Activated naive CD8-positive, alpha-beta T cell treated with anti-CD3 and anti-CD28 coated beads, Interleukin-2, amount 10 ng/mL, durations not matched to agents 7 days and 5 days (primary cell): ENCODE measurements at regions not wholly inside any gene's neighbourhood (a gene's known extent, or its start where the extent isn't known, plus 50 kb on each side); places are given as distances from the start of the nearest gene placed in this dataset.

ENCODE experiments used
- ATAC-seq: fragments of 150-1000 bp; cut with Tn5 transposase; one replicate; pipeline ENCODE4 v1.10.0; 2021; ENCODE audit warnings: low read depth, moderate library complexity
- POLR2A ChIA-PET: fragments of 350-600 bp; sonication (Branson Sonifier 250); formaldehyde crosslinking; loops from one replicate; lab custom pipeline; 2021; ENCODE audit warnings: antibody characterized with exemption; lab: Charles Lee
- DNase-seq: peaks from one replicate; pipeline ENCODE4 v3.0.0; 2021
- H3K27ac Mint-ChIP-seq: one replicate; pipeline ENCODE4 v1.8.0; 2022; ENCODE audit warnings: mild to moderate bottlenecking, mixed read lengths
- H3K27me3 Mint-ChIP-seq: one replicate; pipeline ENCODE4 v1.8.0; 2022; ENCODE audit warnings: mild to moderate bottlenecking, moderate library complexity, mixed read lengths
- H3K36me3 Mint-ChIP-seq: one replicate; pipeline ENCODE4 v1.8.0; 2021; ENCODE audit warnings: mild to moderate bottlenecking, mixed read lengths
- H3K4me1 Mint-ChIP-seq: one replicate; pipeline ENCODE4 v1.8.0; 2021; ENCODE audit warnings: mixed read lengths
- H3K4me3 Mint-ChIP-seq: one replicate; pipeline ENCODE4 v1.8.0; 2022; ENCODE audit warnings: mild to moderate bottlenecking, moderate library complexity, mixed read lengths
- H3K9me3 Mint-ChIP-seq: one replicate; pipeline ENCODE4 v1.8.0; 2021; ENCODE audit warnings: mixed read lengths

- H3K4me3 Mint-ChIP-seq: no peak overlapping the region
- DNase-seq: no peak
- peaks cover 3% of the 10 kb centered on the region for H3K36me3 Mint-ChIP-seq
- POLR2A ChIA-PET: no interaction called here
- no peak overlapping the region for H3K27ac Mint-ChIP-seq
- no peak for ATAC-seq
- H3K9me3 Mint-ChIP-seq: peaks cover 4% of the 10 kb centered on the region
- no peaks in the 10 kb centered on the region for H3K4me1 Mint-ChIP-seq
- H3K27me3 Mint-ChIP-seq: peaks cover 9% of the 10 kb centered on the region
These were observed 118.3 kb upstream of the FOXB1 start for GRCh38 chr15:59885832-59886231.

- no peaks in the 10 kb centered on the region for H3K9me3 Mint-ChIP-seq
- H3K27ac Mint-ChIP-seq: no peak overlapping the region
- no peaks in the 10 kb centered on the region for H3K36me3 Mint-ChIP-seq
- DNase-seq (no peak), ATAC-seq (no peak)
- peaks cover 3% of the 10 kb centered on the region for H3K27me3 Mint-ChIP-seq
- no peaks in the 10 kb centered on the region for H3K4me1 Mint-ChIP-seq
- POLR2A ChIA-PET: no interaction called here
- no peak overlapping the region for H3K4me3 Mint-ChIP-seq
These were observed 124.4 kb upstream of the FOXB1 start for GRCh38 chr15:59879506-59880265.

GRCh38 chr15:59876140-59876539, 128.0 kb upstream of the FOXB1 start:
- H3K27ac Mint-ChIP-seq: no peak overlapping the region
- no peak for DNase-seq
- H3K4me1 Mint-ChIP-seq: no peaks in the 10 kb centered on the region
- no peaks in the 10 kb centered on the region for H3K9me3 Mint-ChIP-seq
- no peaks in the 10 kb centered on the region for H3K36me3 Mint-ChIP-seq
- no peak for ATAC-seq
- H3K27me3 Mint-ChIP-seq: peaks cover 7% of the 10 kb centered on the region
- POLR2A ChIA-PET: no interaction called here
- H3K4me3 Mint-ChIP-seq: no peak overlapping the region

GRCh38 chr15:59873644-59874272, 130.4 kb upstream of the FOXB1 start:
- Mint-ChIP-seq H3K4me3 (no peak overlapping the region), H3K27me3 (peaks cover 18% of the 10 kb centered on the region), H3K9me3 (no peaks in the 10 kb centered on the region), H3K27ac (no peak overlapping the region), H3K36me3 (no peaks in the 10 kb centered on the region), H3K4me1 (no peaks in the 10 kb centered on the region)
- ATAC-seq (no peak), DNase-seq (no peak)
- POLR2A ChIA-PET: no interaction called here

DNA sequence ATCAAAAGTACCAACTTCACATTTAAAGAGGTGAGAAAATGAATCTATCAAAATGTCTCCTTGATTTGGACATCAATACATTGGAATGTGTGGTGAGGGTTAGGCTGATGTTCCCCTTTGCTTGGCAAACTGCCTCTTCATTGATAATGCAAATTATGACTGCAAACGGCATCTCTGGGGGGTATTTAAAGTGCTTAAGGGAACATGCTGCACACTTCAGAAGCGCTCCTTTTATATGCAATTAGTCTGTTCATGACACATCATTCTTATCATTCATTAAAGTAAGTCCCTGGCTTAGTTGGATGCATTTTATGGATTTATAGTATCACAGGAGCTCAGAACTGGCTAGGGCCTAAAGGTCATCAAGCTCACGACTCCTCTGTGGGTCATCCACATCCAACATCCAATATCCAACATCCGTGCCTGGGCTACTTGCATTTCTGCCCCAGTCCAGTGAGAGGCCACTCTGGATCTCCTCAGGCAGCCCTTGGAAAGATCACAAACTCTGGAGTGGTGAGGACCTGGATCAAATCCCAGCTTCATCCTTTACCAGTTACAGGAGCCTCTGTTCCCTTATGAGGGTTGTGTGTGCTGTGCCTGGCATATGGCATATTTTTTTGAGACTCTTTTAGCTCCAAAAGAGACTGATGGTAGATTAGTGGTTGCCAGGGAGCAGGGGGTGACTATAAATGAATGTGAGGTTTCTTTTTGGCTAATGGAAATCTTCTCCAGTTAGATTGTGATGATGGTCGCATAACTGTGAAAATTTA, 136.8 kb upstream of the FOXB1 start:
- Mint-ChIP-seq H3K27ac (no peak overlapping the region), H3K9me3 (no peaks in the 10 kb centered on the region), H3K36me3 (no peaks in the 10 kb centered on the region), H3K4me3 (no peak overlapping the region), H3K27me3 (peaks cover 24% of the 10 kb centered on the region), H3K4me1 (no peaks in the 10 kb centered on the region)
- POLR2A ChIA-PET: no interaction called here
- DNase-seq (no peak), ATAC-seq (no peak)

- no peaks in the 10 kb centered on the region for H3K4me1 Mint-ChIP-seq
- no peak overlapping the region for H3K27ac Mint-ChIP-seq
- H3K27me3 Mint-ChIP-seq: peaks cover 24% of the 10 kb centered on the region
- no peaks in the 10 kb centered on the region for H3K9me3 Mint-ChIP-seq
- DNase-seq (no peak), ATAC-seq (no peak)
- H3K36me3 Mint-ChIP-seq: no peaks in the 10 kb centered on the region
- POLR2A ChIA-PET: no interaction called here
- no peak overlapping the region for H3K4me3 Mint-ChIP-seq
These were observed 137.5 kb upstream of the FOXB1 start for GRCh38 chr15:59866642-59867041.

DNA sequence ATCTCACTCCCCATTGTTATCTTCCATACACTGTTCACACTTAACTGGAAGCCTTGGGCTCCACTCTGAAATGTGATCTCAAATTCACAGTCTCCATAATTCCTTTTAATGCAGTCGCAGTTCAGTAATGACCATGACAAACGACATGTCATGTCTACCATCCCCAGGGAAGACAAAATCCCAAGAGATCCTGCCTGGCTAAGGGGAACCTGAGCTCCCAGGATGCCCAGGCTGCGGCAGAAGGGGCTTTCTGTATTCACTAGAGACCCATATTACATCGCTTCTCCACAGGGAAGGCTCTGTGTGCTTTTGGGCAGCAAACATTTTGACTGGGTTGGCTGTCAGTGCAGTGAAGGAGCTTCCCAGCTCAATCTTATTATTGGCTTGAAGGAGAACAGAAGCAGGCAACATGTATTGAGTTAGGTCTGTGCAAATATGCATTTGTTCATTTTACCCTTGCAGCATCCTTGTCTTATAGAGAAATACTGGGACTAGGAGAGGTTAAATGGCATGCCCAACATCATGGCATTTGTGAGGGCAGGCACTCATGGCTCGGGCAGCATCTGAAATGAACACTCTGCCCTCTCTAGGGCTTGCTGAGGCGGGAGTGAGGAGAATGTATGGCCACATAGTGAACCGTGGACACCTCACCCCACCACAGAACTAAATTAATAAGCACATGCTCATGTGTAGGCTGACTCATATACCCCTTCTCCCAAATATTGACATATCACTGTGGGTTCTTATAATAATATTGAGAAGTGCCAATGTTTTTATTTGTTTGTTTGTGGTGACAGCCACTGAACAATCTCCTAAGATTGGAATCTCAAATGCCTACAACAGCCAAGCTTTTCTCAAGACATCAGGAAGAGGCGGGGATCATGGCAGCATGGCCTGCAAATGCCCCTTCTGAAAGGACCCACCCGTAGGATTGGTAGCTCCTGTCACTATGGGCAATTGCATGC, 141.6 kb upstream of the FOXB1 start:
- peaks cover 12% of the 10 kb centered on the region for H3K27me3 Mint-ChIP-seq
- no peaks in the 10 kb centered on the region for H3K36me3 Mint-ChIP-seq
- POLR2A ChIA-PET: no interaction called here
- H3K27ac Mint-ChIP-seq: no peak overlapping the region
- DNase-seq (no peak), ATAC-seq (no peak)
- H3K9me3 Mint-ChIP-seq: no peaks in the 10 kb centered on the region
- no peak overlapping the region for H3K4me3 Mint-ChIP-seq
- H3K4me1 Mint-ChIP-seq: no peaks in the 10 kb centered on the region

- no peak overlapping the region for H3K27ac Mint-ChIP-seq
- no peak overlapping the region for H3K4me3 Mint-ChIP-seq
- no peaks in the 10 kb centered on the region for H3K4me1 Mint-ChIP-seq
- no peaks in the 10 kb centered on the region for H3K9me3 Mint-ChIP-seq
- ATAC-seq (no peak), DNase-seq (no peak)
- POLR2A ChIA-PET: no interaction called here
- peaks cover 4% of the 10 kb centered on the region for H3K27me3 Mint-ChIP-seq
- no peaks in the 10 kb centered on the region for H3K36me3 Mint-ChIP-seq
These were observed 156.1 kb upstream of the FOXB1 start for GRCh38 chr15:59847968-59848367.

DNA sequence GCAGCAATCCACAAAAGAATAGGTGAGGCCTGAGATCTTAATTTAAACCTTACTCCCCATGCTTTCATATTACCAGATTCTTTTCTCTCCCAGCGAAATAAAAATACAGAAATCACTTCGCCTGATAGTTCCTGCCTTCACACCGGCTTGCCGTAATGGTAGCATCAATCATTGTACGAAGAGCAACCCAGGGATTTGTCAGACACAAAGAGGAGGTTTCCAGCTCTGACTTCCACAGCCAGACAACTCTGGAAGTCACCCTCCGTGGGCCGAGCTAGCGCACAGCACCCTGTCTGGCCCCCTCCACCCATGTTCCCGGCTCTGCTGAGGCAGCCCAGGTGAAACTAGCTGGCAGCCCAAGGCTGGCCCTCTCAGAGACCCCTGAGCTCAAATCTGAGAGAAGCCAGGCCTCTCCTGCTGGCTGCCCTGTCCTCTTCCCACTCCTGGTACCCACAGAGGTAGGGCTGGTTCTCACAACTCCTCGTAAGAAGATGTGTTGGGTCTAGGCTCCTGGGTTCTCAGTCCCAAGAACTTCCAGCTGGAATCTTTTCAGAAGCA, 156.9 kb upstream of the BNIP2 start:
- Mint-ChIP-seq H3K36me3 (peaks cover 2% of the 10 kb centered on the region), H3K27ac (no peak overlapping the region), H3K4me3 (no peak overlapping the region), H3K4me1 (no peaks in the 10 kb centered on the region), H3K9me3 (peaks cover 4% of the 10 kb centered on the region), H3K27me3 (peaks cover 4% of the 10 kb centered on the region)
- ATAC-seq (no peak), DNase-seq (no peak)
- POLR2A ChIA-PET: no interaction called here

DNA sequence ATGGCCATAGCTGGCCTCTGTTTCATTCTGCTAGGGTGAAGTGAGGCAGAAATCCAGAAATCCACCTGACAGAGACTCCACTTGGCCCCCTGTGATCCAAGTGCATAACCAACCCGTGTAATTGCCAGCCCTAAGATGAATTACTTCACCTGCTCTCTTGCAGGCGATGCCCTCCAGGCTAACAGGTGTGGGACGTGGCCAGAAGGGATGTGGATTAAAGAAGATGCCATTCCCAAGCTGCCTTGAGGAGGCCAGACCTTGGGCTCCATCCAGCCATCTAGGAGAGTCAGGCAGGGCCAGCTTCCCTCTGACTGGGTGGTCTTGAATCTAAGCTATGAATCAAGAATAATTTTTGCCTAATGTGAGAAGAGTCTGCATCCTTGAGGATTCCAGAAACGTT, 154.5 kb upstream of the BNIP2 start:
- Mint-ChIP-seq H3K4me1 (peaks cover 17% of the 10 kb centered on the region), H3K9me3 (peaks cover 4% of the 10 kb centered on the region), H3K27ac (no peak overlapping the region), H3K27me3 (no peaks in the 10 kb centered on the region), H3K36me3 (peaks cover 2% of the 10 kb centered on the region), H3K4me3 (no peak overlapping the region)
- DNase-seq: no peak
- ATAC-seq: no peak
- POLR2A ChIA-PET: no interaction called here

DNA sequence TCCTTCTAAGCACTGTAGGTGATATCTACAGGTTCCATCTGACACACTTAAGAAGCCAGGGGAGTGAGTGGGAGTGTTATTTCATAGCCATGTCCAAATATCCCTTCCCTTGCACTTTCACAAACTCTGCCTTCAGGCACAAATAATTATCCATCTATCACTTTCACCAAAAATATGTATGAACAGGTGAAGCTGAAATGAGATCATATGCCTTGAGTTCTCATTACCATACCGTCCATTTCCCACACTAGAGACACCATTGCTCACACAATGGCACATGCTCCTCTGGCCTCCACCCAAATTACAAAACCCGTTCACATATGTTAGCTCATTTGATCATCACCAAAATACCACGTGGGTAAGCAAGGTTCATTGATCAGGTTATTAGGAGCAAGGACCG, 151.9 kb upstream of the BNIP2 start:
- POLR2A ChIA-PET: no interaction called here
- no peaks in the 10 kb centered on the region for H3K27me3 Mint-ChIP-seq
- peaks cover 9% of the 10 kb centered on the region for H3K36me3 Mint-ChIP-seq
- no peak overlapping the region for H3K27ac Mint-ChIP-seq
- peaks cover 34% of the 10 kb centered on the region for H3K4me1 Mint-ChIP-seq
- H3K4me3 Mint-ChIP-seq: no peak overlapping the region
- peaks cover 6% of the 10 kb centered on the region for H3K9me3 Mint-ChIP-seq
- DNase-seq: no peak
- ATAC-seq: no peak

- Mint-ChIP-seq H3K9me3 (peaks cover 6% of the 10 kb centered on the region), H3K36me3 (peaks cover 9% of the 10 kb centered on the region), H3K4me1 (peaks cover 44% of the 10 kb centered on the region), H3K27ac (peak overlapping the region; percentile 19), H3K4me3 (no peak overlapping the region), H3K27me3 (no peaks in the 10 kb centered on the region)
- ATAC-seq: no peak
- DNase-seq: no peak
- POLR2A ChIA-PET: no interaction called here
These were observed 150.8 kb upstream of the BNIP2 start for GRCh38 chr15:59839906-59840305.

DNA sequence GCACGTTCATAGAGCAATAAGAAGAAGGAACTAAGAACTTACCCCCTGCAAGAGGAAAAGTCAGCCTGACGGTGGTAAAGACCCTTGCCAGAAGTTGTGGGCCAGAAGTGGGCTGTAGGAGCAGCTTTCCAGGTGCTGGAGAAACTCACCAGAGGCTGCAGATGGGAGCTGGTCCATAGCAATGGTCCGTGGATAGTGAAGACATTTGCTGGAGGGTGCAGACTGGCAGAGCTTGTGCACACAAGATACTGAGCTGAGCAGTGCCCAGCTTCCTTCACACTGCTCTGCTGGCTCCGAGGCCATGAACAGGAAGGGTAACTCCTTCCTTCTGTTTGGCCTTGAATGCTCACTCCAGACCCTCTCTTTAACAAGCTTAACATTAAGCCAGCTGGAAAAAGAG, 149.8 kb upstream of the BNIP2 start:
- H3K4me1 Mint-ChIP-seq: peaks cover 51% of the 10 kb centered on the region
- peak; percentile 36 for ATAC-seq
- H3K27ac Mint-ChIP-seq: peak overlapping the region; percentile 88
- peaks cover 9% of the 10 kb centered on the region for H3K36me3 Mint-ChIP-seq
- peak overlapping the region; percentile 72 for H3K4me3 Mint-ChIP-seq
- peak; percentile 41 for DNase-seq
- no peaks in the 10 kb centered on the region for H3K27me3 Mint-ChIP-seq
- POLR2A ChIA-PET: interaction anchor here (1.0 to 1.1 kb wide), 2 partner anchors 35 to 37 kb away, joined by 3 to 4 read pairs; no protein-coding TSS in a partner anchor
- peaks cover 6% of the 10 kb centered on the region for H3K9me3 Mint-ChIP-seq
